SK-N-SH treated with all-trans-retinoic acid at 6 μM for 48 hours (cell line): ENCODE measurements at regions not wholly inside any gene's neighbourhood (a gene's known extent, or its start where the extent isn't known, plus 50 kb on each side); places are given as distances from the start of the nearest gene placed in this dataset.

Source experiments
- ARNTL ChIP-seq: fragments of 450-650 bp; formaldehyde crosslinking; IDR thresholded peaks from 2 replicates; pipeline ENCODE4 v1.5.0; 2020; ENCODE audit warnings: low read depth, mild to moderate bottlenecking, moderate library complexity, borderline replicate concordance
- BACH2 ChIP-seq: fragments of 250-450 bp; sonication (Bioruptor Pico); IDR thresholded peaks from 2 replicates; pipeline ENCODE4 v1.9.0; 2021; ENCODE audit warnings: mild to moderate bottlenecking, borderline replicate concordance
- CREB5 ChIP-seq: fragments of 250-450 bp; sonication (Bioruptor Pico); IDR thresholded peaks from 2 replicates; pipeline ENCODE4 v1.5.1; 2020; ENCODE audit warnings: low read depth, mild to moderate bottlenecking, moderate library complexity
- CSDC2 ChIP-seq: fragments of 250-450 bp; sonication (Bioruptor Pico); IDR thresholded peaks from 2 replicates; pipeline ENCODE4 v1.5.0; 2020; ENCODE audit warnings: mild to moderate bottlenecking, moderate library complexity
- ESRRG ChIP-seq: fragments of 250-450 bp; sonication (Bioruptor Pico); IDR thresholded peaks from 2 replicates; pipeline ENCODE4 v1.6.1; 2021; ENCODE audit warnings: mild to moderate bottlenecking
- GLIS3 ChIP-seq: fragments of 250-450 bp; sonication (Bioruptor Pico); IDR thresholded peaks from 2 replicates; pipeline ENCODE4 v1.5.0; 2020; ENCODE audit warnings: mild to moderate bottlenecking, moderate library complexity
- OSR1 ChIP-seq: fragments of 250-450 bp; sonication (Bioruptor Pico); IDR thresholded peaks from 2 replicates; pipeline ENCODE4 v1.8.0; 2022; ENCODE audit warnings: moderate library complexity, mild to moderate bottlenecking, inconsistent platforms
- PATZ1 ChIP-seq: fragments of 250-450 bp; sonication (Bioruptor Pico); IDR thresholded peaks from 2 replicates; pipeline ENCODE4 v1.8.0; 2020; ENCODE audit warnings: mild to moderate bottlenecking, moderate library complexity, borderline replicate concordance
- POU6F1 ChIP-seq: fragments of 250-450 bp; sonication (Bioruptor Pico); IDR thresholded peaks from 2 replicates; pipeline ENCODE4 v1.8.0; 2021; ENCODE audit warnings: low read depth, mild to moderate bottlenecking, moderate library complexity, borderline replicate concordance
- RARB ChIP-seq: fragments of 250-450 bp; sonication (Bioruptor Pico); IDR thresholded peaks from 2 replicates; pipeline ENCODE4 v1.8.0; 2021; ENCODE audit warnings: mild to moderate bottlenecking, moderate library complexity
- TSHZ2 ChIP-seq: fragments of 250-450 bp; sonication (Bioruptor Pico); IDR thresholded peaks from 2 replicates; pipeline ENCODE4 v1.5.0; 2020; ENCODE audit warnings: mild to moderate bottlenecking, moderate library complexity
- ZFP3 ChIP-seq: fragments of 250-450 bp; sonication (Bioruptor Pico); IDR thresholded peaks from 2 replicates; pipeline ENCODE4 v1.5.0; 2020; ENCODE audit warnings: mild to moderate bottlenecking, moderate library complexity
- ZFP30 ChIP-seq: fragments of 450-650 bp; formaldehyde crosslinking; IDR thresholded peaks from 2 replicates; pipeline ENCODE4 v1.5.0; 2022; ENCODE audit warnings: mild to moderate bottlenecking, moderate library complexity

GRCh38 chr12:24306001-24306400, 356.5 kb upstream of the SOX5 start:
- TF ChIP-seq ARNTL (CRISPR knock-in tag) (no peak), POU6F1 (CRISPR knock-in tag) (no peak), CSDC2 (CRISPR knock-in tag) (no peak), BACH2 (CRISPR knock-in tag) (no peak), RARB (CRISPR knock-in tag) (no peak), ESRRG (CRISPR knock-in tag) (no peak), OSR1 (no peak), TSHZ2 (CRISPR knock-in tag) (no peak), PATZ1 (CRISPR knock-in tag) (no peak), ZFP30 (no peak), GLIS3 (no peak), CREB5 (CRISPR knock-in tag) (no peak), ZFP3 (CRISPR knock-in tag) (no peak)
